ENCODE measurements at regions not wholly inside any gene's neighbourhood (a gene's known extent, or its start where the extent isn't known, plus 50 kb on each side); places are given as distances from the start of the nearest gene placed in this dataset.
A peak's percentile ranks its signal among the peaks of the same experiment; 100 is the strongest.

DNA sequence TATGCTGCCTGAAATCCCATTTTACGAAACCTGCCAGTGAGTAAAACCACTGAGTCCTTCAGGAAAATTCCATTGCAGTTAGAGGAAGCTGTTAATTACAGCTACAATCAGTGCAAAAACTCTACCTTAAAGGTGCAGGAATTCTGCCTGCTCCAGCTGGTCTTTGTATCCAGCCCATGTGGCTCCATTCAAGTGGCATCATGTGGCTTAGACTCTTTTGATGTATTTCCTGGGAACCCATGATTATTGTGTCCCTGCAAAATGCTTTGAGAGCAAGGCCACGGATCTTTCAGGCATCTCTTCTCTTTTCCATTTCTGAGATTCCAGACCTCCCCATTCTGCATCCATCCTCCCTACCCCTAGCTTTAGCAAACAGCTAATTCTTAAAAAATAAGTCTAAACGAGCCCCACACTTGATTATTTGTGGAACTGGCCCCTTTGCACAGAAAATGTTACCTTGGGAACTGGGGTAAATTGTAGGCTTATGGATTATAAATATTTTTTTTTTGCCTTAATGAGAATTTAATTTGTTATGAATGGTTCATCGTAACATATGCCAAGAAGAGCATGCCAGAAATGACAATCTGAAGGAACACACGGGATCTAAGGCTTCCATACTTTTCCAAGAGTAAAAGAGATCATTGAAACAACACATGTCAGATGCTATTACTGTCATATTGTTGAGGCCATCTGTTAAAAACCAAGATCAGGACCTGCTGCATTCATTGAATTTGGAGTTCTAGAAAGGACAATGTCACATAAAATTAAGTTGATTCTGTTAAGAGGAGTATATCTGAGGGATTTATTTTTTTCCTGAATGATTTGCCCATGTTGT lies 144.6 kb downstream of the TPH2 start:
- Mint-ChIP-seq H3K36me3 (no peaks in the 10 kb centered on the region), H3K27me3 (no peaks in the 10 kb centered on the region), H3K4me1 (no peaks in the 10 kb centered on the region), H3K9me3 (peaks cover 0 to 3% (median 0%) of the 10 kb centered on the region in 3 donors), H3K27ac (no peak overlapping the region), H3K4me3 (no peak overlapping the region)

DNA sequence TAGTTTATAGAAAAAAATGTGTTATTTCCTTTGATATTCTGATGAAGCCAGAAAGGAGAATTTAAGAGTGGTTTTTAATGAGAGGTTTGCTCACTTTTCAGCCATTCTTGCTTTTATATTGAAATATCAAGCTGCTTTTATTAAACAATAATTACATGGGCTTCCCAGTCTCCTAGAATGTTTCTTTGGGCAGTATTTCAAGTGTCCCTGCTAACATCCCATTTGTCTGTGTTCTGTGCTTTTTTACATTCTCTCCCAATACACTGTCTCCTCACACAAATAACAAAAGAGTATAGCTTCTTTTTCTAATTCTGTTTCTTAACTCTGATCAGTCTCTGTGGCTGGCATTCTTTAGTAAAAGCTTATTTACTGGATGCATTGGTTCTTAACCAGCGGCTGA lies 145.4 kb downstream of the TPH2 start:
- H3K36me3 Mint-ChIP-seq: no peaks in the 10 kb centered on the region
- H3K9me3 Mint-ChIP-seq: peaks cover 0 to 3% (median 0%) of the 10 kb centered on the region in 3 donors
- H3K27me3 Mint-ChIP-seq: no peaks in the 10 kb centered on the region
- no peaks in the 10 kb centered on the region for H3K4me1 Mint-ChIP-seq
- H3K4me3 Mint-ChIP-seq: no peak overlapping the region
- no peak overlapping the region for H3K27ac Mint-ChIP-seq

DNA sequence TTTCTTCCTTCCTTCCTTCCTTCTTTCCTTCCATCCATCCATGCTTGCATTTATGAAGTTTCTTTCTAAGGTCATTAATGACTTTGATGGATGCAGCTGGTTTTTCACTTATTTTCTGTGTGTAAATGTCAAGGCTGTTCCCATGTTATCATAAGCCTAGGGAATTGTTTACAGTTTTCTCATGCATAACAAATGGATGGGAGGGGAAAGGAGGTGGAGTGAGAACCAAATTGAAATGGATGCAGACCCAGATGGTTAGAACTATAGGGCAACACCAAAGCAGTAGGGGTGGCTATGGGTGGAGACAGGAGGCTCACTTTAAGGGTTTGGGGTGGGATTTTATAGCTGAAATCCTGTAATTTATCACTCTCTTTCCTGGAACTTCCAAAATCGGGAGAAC lies 146.2 kb downstream of the TPH2 start:
- no peak overlapping the region for H3K27ac Mint-ChIP-seq
- H3K4me1 Mint-ChIP-seq: no peaks in the 10 kb centered on the region
- no peaks in the 10 kb centered on the region for H3K9me3 Mint-ChIP-seq
- H3K4me3 Mint-ChIP-seq: no peak overlapping the region
- H3K36me3 Mint-ChIP-seq: no peaks in the 10 kb centered on the region
- H3K27me3 Mint-ChIP-seq: no peaks in the 10 kb centered on the region

DNA sequence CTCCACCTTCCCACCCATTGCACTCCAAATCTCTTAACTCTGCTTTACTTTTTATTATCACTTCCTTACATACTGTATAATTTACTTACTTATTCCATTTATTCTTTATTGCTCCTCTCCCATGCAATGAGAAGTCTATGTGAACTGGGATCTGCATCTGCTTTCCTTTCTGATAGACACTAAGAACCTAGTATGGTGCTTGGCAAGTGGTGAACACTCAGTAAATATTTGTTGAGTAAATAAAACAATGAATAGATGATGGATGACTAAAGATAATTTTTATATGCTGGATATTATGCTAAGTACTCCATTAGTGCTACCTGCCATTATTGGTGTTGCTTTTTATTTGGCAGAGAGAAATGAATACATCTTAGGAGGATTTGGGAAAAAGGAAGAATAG lies 151.0 kb downstream of the TPH2 start:
- no peak overlapping the region for H3K4me3 Mint-ChIP-seq
- no peaks in the 10 kb centered on the region for H3K4me1 Mint-ChIP-seq
- H3K27me3 Mint-ChIP-seq: no peaks in the 10 kb centered on the region
- no peak overlapping the region for H3K27ac Mint-ChIP-seq
- no peaks in the 10 kb centered on the region for H3K36me3 Mint-ChIP-seq
- H3K9me3 Mint-ChIP-seq: peaks cover 3 to 9% (median 5%) of the 10 kb centered on the region in 3 donors

DNA sequence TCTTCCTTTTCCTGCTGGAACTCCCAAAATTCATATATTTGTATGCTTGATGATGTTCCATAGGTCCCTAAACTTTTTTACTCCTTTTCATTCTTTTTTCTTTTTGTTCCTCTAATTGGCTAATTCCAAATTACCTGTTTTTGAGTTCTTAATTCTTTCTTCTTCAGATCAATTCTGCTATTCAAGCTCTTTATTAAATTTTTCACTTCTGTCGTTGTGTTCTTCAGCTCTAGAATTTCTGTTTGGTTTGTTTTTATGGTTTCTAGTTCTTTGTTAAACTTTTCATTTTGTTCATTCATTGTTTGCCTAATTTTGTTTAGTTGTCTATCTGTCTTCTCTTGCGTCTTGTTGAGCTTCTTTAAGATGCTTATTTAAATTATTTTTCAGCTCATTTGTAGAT lies 154.8 kb downstream of the TPH2 start:
- peaks cover 5 to 15% (median 7%) of the 10 kb centered on the region in 3 donors for H3K9me3 Mint-ChIP-seq
- no peak overlapping the region for H3K27ac Mint-ChIP-seq
- H3K27me3 Mint-ChIP-seq: no peaks in the 10 kb centered on the region
- H3K4me3 Mint-ChIP-seq: no peak overlapping the region
- H3K36me3 Mint-ChIP-seq: no peaks in the 10 kb centered on the region
- no peaks in the 10 kb centered on the region for H3K4me1 Mint-ChIP-seq

DNA sequence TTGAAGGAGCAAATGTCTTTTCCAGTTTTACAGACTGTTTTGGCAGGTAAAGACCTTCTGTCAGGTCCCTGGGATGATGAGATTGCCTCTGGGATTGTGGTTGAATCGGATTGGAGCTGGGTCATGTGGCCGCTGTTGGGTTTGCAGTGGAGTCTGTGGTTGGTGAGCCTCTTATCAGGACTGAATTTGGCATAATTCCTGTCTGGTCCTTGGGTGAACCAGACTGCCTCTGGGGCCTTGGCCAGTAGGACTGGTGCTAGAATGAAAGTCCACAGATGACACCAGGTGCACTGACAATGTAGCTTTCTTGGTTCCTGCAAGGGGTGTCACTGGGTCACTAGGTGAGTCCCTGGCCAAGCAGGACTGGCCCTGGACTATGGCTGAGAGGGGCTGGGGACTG lies 155.3 kb downstream of the TPH2 start:
- Mint-ChIP-seq H3K36me3 (no peaks in the 10 kb centered on the region), H3K27ac (no peak overlapping the region), H3K9me3 (peaks cover 5 to 15% (median 7%) of the 10 kb centered on the region in 3 donors), H3K4me1 (no peaks in the 10 kb centered on the region), H3K27me3 (no peaks in the 10 kb centered on the region), H3K4me3 (peak overlapping the region in 1 of 4 donors; percentile 10)

DNA sequence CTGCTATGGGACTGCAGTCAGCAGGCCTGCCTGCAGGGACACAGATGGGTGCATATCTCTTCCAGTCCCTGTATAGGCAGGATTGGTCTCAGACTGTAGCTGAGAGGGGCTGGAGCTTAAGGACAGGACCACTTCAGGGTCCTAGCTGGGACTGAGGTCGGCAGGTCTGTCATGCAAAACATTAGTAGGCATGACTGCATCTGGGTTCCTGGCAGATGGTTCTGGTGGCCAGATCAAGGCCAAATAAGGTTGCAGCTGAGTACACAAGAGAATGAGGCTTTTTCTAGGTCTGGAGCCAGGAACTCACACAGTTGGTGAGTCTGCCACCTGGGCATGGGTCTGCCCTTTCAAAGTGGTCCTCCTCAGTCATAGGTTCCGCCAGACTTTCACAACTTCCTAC lies 155.8 kb downstream of the TPH2 start:
- peaks cover 5 to 15% (median 7%) of the 10 kb centered on the region in 3 donors for H3K9me3 Mint-ChIP-seq
- no peaks in the 10 kb centered on the region for H3K36me3 Mint-ChIP-seq
- H3K4me3 Mint-ChIP-seq: no peak overlapping the region
- H3K4me1 Mint-ChIP-seq: no peaks in the 10 kb centered on the region
- no peaks in the 10 kb centered on the region for H3K27me3 Mint-ChIP-seq
- no peak overlapping the region for H3K27ac Mint-ChIP-seq

DNA sequence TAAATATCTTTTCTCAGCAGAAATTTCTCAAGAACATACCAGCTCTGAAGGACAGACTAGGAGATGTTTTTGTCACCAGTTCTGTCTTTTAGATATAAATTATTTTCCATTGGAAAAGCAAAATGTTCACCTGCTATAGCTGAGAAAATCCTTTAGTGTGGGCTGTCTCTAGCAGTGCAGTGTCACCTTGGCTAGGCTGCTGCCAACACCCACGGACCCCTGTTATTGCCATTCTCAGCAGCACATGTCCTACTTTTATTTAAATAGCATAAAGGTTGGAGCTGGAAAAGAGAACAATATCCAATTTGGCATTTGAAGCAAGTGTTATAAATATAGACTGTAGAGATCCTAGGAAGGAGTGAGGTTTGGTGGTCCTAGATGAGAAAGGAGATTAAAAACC lies 156.4 kb downstream of the TPH2 start:
- Mint-ChIP-seq H3K9me3 (peaks cover 5 to 15% (median 7%) of the 10 kb centered on the region in 3 donors), H3K4me1 (no peaks in the 10 kb centered on the region), H3K27me3 (no peaks in the 10 kb centered on the region), H3K27ac (peak overlapping the region in 1 of 3 donors; percentile 24), H3K36me3 (no peaks in the 10 kb centered on the region), H3K4me3 (no peak overlapping the region)

DNA sequence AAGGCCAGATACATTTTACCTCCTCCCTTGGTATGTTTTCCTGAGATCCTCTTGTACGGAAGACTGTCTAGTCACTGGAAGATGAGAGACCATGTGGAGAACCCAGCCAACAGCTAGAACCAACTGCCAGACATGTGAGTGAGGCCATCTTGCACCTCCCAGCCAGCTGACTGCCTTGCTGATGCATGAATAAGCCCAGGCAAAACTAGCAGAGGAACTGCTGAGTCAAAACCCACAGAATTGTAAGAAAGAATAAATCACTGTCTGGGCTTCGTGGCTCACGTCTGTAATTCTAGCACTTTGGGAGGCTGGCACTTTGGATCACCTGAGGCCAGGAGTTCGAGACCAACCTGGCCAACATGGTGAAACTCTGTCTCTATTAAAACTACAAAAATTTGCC lies 160.0 kb downstream of the TPH2 start:
- no peaks in the 10 kb centered on the region for H3K4me1 Mint-ChIP-seq
- H3K4me3 Mint-ChIP-seq: no peak overlapping the region
- peaks cover 5 to 9% (median 7%) of the 10 kb centered on the region in 3 donors for H3K9me3 Mint-ChIP-seq
- no peak overlapping the region for H3K27ac Mint-ChIP-seq
- peaks cover 1% of the 10 kb centered on the region for H3K27me3 Mint-ChIP-seq
- no peaks in the 10 kb centered on the region for H3K36me3 Mint-ChIP-seq

DNA sequence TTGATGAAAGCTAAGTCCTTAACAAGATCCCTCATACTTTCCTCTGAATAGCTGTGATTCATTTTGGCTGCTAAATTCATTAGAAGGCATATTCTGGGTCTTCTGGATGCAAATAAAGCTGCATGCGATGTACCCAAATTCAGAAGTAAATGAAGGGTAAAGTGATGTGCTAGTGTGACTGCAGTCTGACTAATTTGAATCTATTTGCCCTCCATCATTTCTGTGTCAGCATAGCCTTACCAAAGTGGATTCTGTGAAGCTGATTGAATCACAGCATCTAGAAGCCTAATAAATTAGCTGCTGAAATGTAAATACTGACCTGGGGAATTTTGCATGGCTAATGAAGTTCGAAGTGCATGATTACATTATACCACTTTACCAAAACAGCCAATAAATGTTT lies 162.2 kb downstream of the TPH2 start:
- H3K4me1 Mint-ChIP-seq: no peaks in the 10 kb centered on the region
- no peak overlapping the region for H3K4me3 Mint-ChIP-seq
- H3K27me3 Mint-ChIP-seq: peaks cover 1% of the 10 kb centered on the region
- H3K27ac Mint-ChIP-seq: no peak overlapping the region
- H3K36me3 Mint-ChIP-seq: no peaks in the 10 kb centered on the region
- H3K9me3 Mint-ChIP-seq: peaks cover 0 to 6% (median 5%) of the 10 kb centered on the region in 3 donors

DNA sequence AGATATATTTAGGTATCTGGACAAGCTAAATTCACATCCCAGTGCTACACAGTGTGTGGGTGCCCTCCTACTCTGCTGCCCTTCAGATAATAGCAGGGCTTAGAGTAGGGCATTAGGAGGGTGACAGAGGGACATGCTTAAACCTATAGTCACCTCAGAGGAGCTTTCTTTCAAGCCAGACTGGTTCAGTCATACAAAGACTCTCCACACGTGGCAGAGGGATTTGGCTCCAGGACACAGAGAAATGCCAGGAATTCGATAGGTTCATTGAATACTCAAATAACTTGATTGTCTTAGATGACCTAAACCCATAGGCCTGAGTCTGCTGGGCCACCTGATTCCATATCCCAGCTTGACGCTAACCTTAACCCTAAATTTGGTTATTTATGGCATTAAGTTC lies 163.5 kb downstream of the TPH2 start:
- Mint-ChIP-seq H3K4me3 (no peak overlapping the region), H3K4me1 (no peaks in the 10 kb centered on the region), H3K27ac (peak overlapping the region in 1 of 3 donors; percentile 27), H3K27me3 (peaks cover 1% of the 10 kb centered on the region), H3K36me3 (no peaks in the 10 kb centered on the region), H3K9me3 (no peaks in the 10 kb centered on the region)

DNA sequence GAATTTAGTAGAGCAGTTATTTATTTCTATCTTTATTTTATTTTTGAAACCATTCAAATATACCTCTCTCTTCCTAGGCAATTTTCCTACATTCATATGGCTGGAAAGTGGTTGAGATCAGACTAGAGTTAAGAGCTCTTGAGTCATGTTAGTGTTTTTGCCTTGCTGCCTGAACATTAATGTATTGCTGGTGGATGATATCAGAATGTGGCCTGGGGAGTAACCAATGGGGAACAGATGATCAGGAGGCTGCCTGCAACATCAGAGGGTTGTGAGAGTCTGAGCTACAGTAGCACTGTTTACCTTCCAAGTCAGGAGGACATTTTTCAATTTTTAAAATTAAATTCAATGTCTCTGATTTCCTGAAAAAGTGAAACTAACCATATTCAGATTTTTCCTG lies 166.3 kb upstream of the TRHDE start:
- Mint-ChIP-seq H3K36me3 (no peaks in the 10 kb centered on the region), H3K27me3 (peaks cover 1% of the 10 kb centered on the region), H3K4me1 (no peaks in the 10 kb centered on the region), H3K9me3 (no peaks in the 10 kb centered on the region), H3K4me3 (no peak overlapping the region), H3K27ac (no peak overlapping the region)

DNA sequence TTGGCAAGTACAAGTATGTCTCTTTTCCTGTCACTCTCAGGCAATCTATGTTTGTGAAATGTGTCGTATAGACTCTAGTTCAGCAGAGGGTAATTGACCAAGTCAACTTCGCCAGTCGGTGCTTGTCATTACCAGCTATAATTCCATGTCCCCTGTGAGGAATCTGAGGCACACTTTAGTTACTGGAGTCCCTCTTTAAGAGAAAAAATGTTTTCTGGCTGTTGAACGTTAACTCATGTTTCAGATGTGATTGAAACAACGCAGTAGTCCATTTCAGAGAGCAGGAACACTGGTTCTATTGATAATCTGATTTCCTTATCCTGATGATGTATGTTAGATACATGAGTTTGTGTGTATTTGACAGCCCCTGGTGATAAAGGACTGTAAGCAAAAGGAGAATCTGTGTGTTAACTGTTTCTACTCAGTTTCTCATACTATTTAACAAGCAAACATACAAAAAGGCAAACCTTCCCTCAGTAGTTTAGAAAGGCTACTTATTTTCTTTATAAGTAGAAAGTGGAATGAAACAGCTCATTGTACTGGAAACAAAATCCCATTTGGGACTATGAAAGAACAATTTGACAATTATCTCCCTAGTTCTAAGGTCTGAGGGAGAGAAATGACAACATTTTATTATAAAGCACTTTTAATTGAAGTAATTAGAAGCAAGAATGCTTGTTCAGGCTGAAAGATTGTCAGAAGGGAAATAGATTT lies 161.1 kb upstream of the TRHDE start:
- Mint-ChIP-seq H3K27ac (no peak overlapping the region), H3K4me3 (no peak overlapping the region), H3K36me3 (no peaks in the 10 kb centered on the region), H3K4me1 (no peaks in the 10 kb centered on the region), H3K9me3 (no peaks in the 10 kb centered on the region), H3K27me3 (no peaks in the 10 kb centered on the region)

DNA sequence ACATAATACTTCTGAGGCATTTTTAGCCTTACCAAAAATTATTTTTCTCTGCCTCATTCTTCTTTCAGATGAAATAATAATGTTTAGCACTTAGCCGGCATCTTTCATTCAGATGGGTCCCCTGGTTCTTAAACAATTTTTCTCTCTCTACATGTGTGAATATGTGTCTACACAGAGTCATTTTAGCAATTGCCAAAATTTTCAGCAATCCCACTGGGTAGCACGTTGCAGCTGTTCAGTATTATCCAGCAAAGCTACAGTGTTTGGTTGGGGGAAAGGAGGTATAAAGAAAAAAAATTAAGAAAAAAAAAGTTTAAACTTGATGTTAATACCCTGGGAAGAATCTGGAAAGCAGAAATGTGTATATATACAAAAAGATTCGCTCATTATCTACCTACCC lies 160.5 kb upstream of the TRHDE start:
- no peaks in the 10 kb centered on the region for H3K27me3 Mint-ChIP-seq
- no peak overlapping the region for H3K4me3 Mint-ChIP-seq
- no peak overlapping the region for H3K27ac Mint-ChIP-seq
- no peaks in the 10 kb centered on the region for H3K36me3 Mint-ChIP-seq
- H3K9me3 Mint-ChIP-seq: peaks cover 0 to 4% (median 2%) of the 10 kb centered on the region in 3 donors
- H3K4me1 Mint-ChIP-seq: no peaks in the 10 kb centered on the region

DNA sequence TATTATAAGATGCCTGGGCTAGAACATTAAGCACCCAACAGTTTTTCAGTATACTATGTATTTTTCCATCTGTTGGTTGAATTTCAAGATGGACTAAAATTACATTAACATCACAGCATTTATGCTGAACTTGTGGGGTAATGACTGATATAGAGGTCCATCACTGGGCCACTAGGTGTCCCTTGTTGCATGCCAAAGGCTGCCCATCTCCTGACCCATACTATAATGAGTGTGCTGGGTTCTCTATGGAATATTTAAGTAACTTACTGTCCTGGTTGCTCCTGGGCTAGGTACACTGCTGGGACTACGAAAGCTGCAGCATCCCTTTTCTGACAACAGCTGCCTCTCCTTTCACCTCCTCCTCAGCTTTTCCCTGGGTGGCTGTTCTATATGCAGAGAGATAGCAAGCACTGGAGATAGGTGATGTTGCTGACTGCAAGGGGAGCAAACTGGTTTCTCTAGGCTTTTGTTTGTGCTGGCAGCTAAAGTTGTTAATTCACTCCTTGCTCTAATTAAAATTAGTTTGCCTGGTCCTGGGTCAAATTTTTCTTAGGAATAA lies 138.6 kb upstream of the TRHDE start:
- peaks cover 0 to 3% (median 3%) of the 10 kb centered on the region in 3 donors for H3K9me3 Mint-ChIP-seq
- no peak overlapping the region for H3K4me3 Mint-ChIP-seq
- no peaks in the 10 kb centered on the region for H3K4me1 Mint-ChIP-seq
- H3K27ac Mint-ChIP-seq: no peak overlapping the region
- no peaks in the 10 kb centered on the region for H3K36me3 Mint-ChIP-seq
- H3K27me3 Mint-ChIP-seq: no peaks in the 10 kb centered on the region

Data from IgD-negative memory B cell (primary cell).